ENCODE measurements at regions not wholly inside any gene's neighbourhood (a gene's known extent, or its start where the extent isn't known, plus 50 kb on each side); places are given as distances from the start of the nearest gene placed in this dataset.

DNA sequence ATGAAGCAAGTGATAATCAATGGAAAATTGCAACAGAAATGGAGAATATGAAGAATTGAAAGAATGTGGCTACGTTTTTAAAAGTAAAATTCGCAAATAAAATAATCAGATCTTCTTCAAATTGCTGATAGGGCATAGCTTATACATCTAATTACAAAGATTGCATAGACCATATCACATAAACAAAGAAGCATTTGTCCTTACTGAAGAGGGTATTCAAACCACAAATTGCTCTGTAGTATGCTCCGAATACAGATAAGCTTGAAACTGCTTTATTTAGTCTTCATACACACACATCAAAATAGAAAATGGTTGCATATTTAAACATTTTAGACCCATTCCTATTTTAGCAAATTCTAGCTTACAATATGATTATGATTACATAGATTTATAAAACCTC lies 206.7 kb upstream of the SLIT2 start:
- no peaks in the 10 kb centered on the region for H3K27me3 ChIP-seq (ENCODE audit: control insufficient read depth in 2 of 2, insufficient read depth in 2 of 2, low read length in 2 of 2)
- H2AFZ ChIP-seq (ENCODE audit: low read depth, low read length) = no peak overlapping the region
- H4K20me1 ChIP-seq (replicated peaks; ENCODE audit: control insufficient read depth, extremely low read depth, insufficient read depth, low read length) = no peaks in the 10 kb centered on the region
- no peak for TF ChIP-seq POLR2A (IDR thresholded peaks at IDR 0.05; ENCODE audit: low read depth, low read length)
- no peak for TF ChIP-seq GATA2 (IDR thresholded peaks at IDR 0.05; ENCODE audit: insufficient read depth, insufficient read length, low read depth, low read length)
- TF ChIP-seq JUN (IDR thresholded peaks at IDR 0.05; ENCODE audit: borderline replicate concordance, insufficient read depth, insufficient read length, low read depth) = no peak
- TF ChIP-seq POLR2AphosphoS5 (IDR thresholded peaks at IDR 0.05; ENCODE audit: insufficient read depth, low read depth, low read length) = no peak
- no peak for TF ChIP-seq EZH2 (IDR thresholded peaks at IDR 0.05; ENCODE audit: borderline replicate concordance, low read depth, low read length, severe bottlenecking)
- TF ChIP-seq, protein P1, sequence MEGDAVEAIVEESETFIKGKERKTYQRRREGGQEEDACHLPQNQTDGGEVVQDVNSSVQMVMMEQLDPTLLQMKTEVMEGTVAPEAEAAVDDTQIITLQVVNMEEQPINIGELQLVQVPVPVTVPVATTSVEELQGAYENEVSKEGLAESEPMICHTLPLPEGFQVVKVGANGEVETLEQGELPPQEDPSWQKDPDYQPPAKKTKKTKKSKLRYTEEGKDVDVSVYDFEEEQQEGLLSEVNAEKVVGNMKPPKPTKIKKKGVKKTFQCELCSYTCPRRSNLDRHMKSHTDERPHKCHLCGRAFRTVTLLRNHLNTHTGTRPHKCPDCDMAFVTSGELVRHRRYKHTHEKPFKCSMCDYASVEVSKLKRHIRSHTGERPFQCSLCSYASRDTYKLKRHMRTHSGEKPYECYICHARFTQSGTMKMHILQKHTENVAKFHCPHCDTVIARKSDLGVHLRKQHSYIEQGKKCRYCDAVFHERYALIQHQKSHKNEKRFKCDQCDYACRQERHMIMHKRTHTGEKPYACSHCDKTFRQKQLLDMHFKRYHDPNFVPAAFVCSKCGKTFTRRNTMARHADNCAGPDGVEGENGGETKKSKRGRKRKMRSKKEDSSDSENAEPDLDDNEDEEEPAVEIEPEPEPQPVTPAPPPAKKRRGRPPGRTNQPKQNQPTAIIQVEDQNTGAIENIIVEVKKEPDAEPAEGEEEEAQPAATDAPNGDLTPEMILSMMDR (IDR thresholded peaks at IDR 0.05; ENCODE audit: extremely low read depth in 1 of 2, insufficient read depth in 1 of 2, low read depth in 1 of 2, low read length in 2 of 2) = no peak
- TF ChIP-seq, protein P2, sequence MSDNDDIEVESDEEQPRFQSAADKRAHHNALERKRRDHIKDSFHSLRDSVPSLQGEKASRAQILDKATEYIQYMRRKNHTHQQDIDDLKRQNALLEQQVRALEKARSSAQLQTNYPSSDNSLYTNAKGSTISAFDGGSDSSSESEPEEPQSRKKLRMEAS (IDR thresholded peaks at IDR 0.05; ENCODE audit: insufficient read depth, insufficient read length) = no peak
- TF ChIP-seq FOS (IDR thresholded peaks at IDR 0.05; ENCODE audit: borderline replicate concordance, insufficient read depth, low read length) = no peak
- H3K4me1 ChIP-seq (ENCODE audit: control insufficient read depth, extremely low read depth, insufficient read depth, low read length) = peaks cover 28% of the 10 kb centered on the region
- no peaks in the 10 kb centered on the region for H3K79me2 ChIP-seq (ENCODE audit: control insufficient read depth, insufficient read depth, low read length)
- no peak for FAIRE-seq
- H3K36me3 ChIP-seq (ENCODE audit: control insufficient read depth in 2 of 2, extremely low read depth in 1 of 2, insufficient read depth in 2 of 2, low read length in 2 of 2) = no peaks in the 10 kb centered on the region
- ChIA-PET CTCF (no interaction called here), POLR2A (no interaction called here)
- no peak overlapping the region for H3K9ac ChIP-seq (replicated peaks; ENCODE audit: extremely low read depth, insufficient read depth, low read length)
- BruUV-seq (replicated peaks) = no TSS peak
- no peak for DNase-seq (ENCODE audit: low read depth, low spot score)
- H3K9me1 ChIP-seq (replicated peaks; ENCODE audit: control insufficient read depth, extremely low read depth, insufficient read depth, low read length) = no peaks in the 10 kb centered on the region
- no peak overlapping the region for H3K4me3 ChIP-seq (replicated peaks in 1 of 3; ENCODE audit: insufficient read depth in 1 of 3, low read depth in 1 of 3, low read length in 3 of 3)
- no peak overlapping the region for H3K27ac ChIP-seq (ENCODE audit: insufficient read depth, low read depth, low read length)
- dilution Hi-C loops (cut with MboI; ENCODE audit: extremely low pct_ligation_motif_present, low sequenced_read_pairs) (no loop called here), intact Hi-C loops (cut with micrococcal nuclease) (loop anchor here (5.0 kb wide), 2 partner anchors 202 to 323 kb away; no protein-coding TSS in a partner anchor)
- H3K4me2 ChIP-seq (ENCODE audit: insufficient read depth, low read length) = no peak overlapping the region
- H3K9me3 ChIP-seq (replicated peaks; ENCODE audit: control insufficient read depth, insufficient read depth, low read length) = no peaks in the 10 kb centered on the region

Measured in endothelial cell of umbilical vein (primary cell).